ENCODE measurements at regions not wholly inside any gene's neighbourhood (a gene's known extent, or its start where the extent isn't known, plus 50 kb on each side); places are given as distances from the start of the nearest gene placed in this dataset.
"Not testable (repeated sequence)": the region's sequence is repeated elsewhere in the genome, so short reads cannot be mapped to it uniquely, and the experiment has no call there.

- FAIRE-seq (no peak), DNase-seq (ENCODE audit: low read depth) (peak; percentile 60)
- no peak overlapping the region for H3K4me3 ChIP-seq (ENCODE audit: low read depth, low read length)
- TF ChIP-seq, protein P1, sequence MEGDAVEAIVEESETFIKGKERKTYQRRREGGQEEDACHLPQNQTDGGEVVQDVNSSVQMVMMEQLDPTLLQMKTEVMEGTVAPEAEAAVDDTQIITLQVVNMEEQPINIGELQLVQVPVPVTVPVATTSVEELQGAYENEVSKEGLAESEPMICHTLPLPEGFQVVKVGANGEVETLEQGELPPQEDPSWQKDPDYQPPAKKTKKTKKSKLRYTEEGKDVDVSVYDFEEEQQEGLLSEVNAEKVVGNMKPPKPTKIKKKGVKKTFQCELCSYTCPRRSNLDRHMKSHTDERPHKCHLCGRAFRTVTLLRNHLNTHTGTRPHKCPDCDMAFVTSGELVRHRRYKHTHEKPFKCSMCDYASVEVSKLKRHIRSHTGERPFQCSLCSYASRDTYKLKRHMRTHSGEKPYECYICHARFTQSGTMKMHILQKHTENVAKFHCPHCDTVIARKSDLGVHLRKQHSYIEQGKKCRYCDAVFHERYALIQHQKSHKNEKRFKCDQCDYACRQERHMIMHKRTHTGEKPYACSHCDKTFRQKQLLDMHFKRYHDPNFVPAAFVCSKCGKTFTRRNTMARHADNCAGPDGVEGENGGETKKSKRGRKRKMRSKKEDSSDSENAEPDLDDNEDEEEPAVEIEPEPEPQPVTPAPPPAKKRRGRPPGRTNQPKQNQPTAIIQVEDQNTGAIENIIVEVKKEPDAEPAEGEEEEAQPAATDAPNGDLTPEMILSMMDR (IDR thresholded peaks at IDR 0.05; ENCODE audit: insufficient read depth, low read length, severe bottlenecking): no peak
- no peaks in the 10 kb centered on the region for H3K36me3 ChIP-seq (ENCODE audit: control insufficient read depth, insufficient read depth, low read length)
- no peaks in the 10 kb centered on the region for H3K27me3 ChIP-seq (ENCODE audit: control insufficient read depth, insufficient read depth, low read length)
Observed at GRCh38 chr10:21285742-21286331, 239.6 kb downstream of the SKIDA1 start.

DNA sequence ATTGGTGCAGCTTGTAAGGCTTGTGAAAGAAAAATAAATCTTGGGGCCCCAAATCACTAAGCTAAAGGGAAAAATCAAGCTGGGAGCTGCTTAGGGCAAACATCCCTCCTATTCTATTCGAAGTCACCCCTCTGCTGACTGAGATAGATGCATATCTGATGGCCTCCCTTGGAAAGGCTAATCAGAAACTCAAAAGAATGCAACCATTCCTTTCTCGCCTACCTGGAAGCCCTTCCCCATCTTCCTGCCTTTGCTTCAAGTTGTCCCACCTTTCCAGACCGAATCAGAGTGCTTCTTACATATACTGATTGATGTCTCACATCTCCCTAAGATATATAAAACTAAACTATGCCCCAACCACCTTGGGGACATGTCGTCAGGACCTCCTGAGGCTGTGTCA, 240.3 kb downstream of the SKIDA1 start:
- FAIRE-seq: no peak
- H3K4me3 ChIP-seq (ENCODE audit: low read depth, low read length): no peak overlapping the region
- no peaks in the 10 kb centered on the region for H3K36me3 ChIP-seq (ENCODE audit: control insufficient read depth, insufficient read depth, low read length)
- TF ChIP-seq, protein P1 (IDR thresholded peaks at IDR 0.05; ENCODE audit: insufficient read depth, low read length, severe bottlenecking): no peak
- DNase-seq (ENCODE audit: low read depth): no peak
- H3K27me3 ChIP-seq (ENCODE audit: control insufficient read depth, insufficient read depth, low read length): no peaks in the 10 kb centered on the region

GRCh38 chr10:21284301-21284700, 241.2 kb downstream of the SKIDA1 start:
- TF ChIP-seq, protein P1 (IDR thresholded peaks at IDR 0.05; ENCODE audit: insufficient read depth, low read length, severe bottlenecking): no peak
- H3K36me3 ChIP-seq (ENCODE audit: control insufficient read depth, insufficient read depth, low read length): no peaks in the 10 kb centered on the region
- no peaks in the 10 kb centered on the region for H3K27me3 ChIP-seq (ENCODE audit: control insufficient read depth, insufficient read depth, low read length)
- H3K4me3 ChIP-seq (ENCODE audit: low read depth, low read length): no peak overlapping the region
- no peak for DNase-seq (ENCODE audit: low read depth)
- FAIRE-seq: no peak

- H3K36me3 ChIP-seq (ENCODE audit: control insufficient read depth, insufficient read depth, low read length); H3K4me3 ChIP-seq (ENCODE audit: low read depth, low read length); DNase-seq (ENCODE audit: low read depth); H3K27me3 ChIP-seq (ENCODE audit: control insufficient read depth, insufficient read depth, low read length); FAIRE-seq: not testable (repeated sequence)
Observed at GRCh38 chr10:21283053-21283452, 242.4 kb downstream of the SKIDA1 start.

GRCh38 chr10:21281765-21282484, 243.6 kb downstream of the SKIDA1 start:
- DNase-seq (ENCODE audit: low read depth): no peak
- Histone ChIP-seq H3K4me3 (ENCODE audit: low read depth, low read length) (no peak overlapping the region), H3K27me3 (ENCODE audit: control insufficient read depth, insufficient read depth, low read length) (no peaks in the 10 kb centered on the region), H3K36me3 (ENCODE audit: control insufficient read depth, insufficient read depth, low read length) (no peaks in the 10 kb centered on the region)
- TF ChIP-seq, protein P1 (IDR thresholded peaks at IDR 0.05; ENCODE audit: insufficient read depth, low read length, severe bottlenecking): no peak
- no peak for FAIRE-seq

- no peak for DNase-seq (ENCODE audit: low read depth)
- Histone ChIP-seq H3K27me3 (ENCODE audit: control insufficient read depth, insufficient read depth, low read length) (no peaks in the 10 kb centered on the region), H3K36me3 (ENCODE audit: control insufficient read depth, insufficient read depth, low read length) (no peaks in the 10 kb centered on the region), H3K4me3 (ENCODE audit: low read depth, low read length) (no peak overlapping the region)
- TF ChIP-seq, protein P1 (IDR thresholded peaks at IDR 0.05; ENCODE audit: insufficient read depth, low read length, severe bottlenecking): no peak
- no peak for FAIRE-seq
Observed at GRCh38 chr10:21280971-21281572, 244.4 kb downstream of the SKIDA1 start.

Measured in bronchial epithelial cell (primary cell).